ENCODE measurements at regions not wholly inside any gene's neighbourhood (a gene's known extent, or its start where the extent isn't known, plus 50 kb on each side); places are given as distances from the start of the nearest gene placed in this dataset.

DNA sequence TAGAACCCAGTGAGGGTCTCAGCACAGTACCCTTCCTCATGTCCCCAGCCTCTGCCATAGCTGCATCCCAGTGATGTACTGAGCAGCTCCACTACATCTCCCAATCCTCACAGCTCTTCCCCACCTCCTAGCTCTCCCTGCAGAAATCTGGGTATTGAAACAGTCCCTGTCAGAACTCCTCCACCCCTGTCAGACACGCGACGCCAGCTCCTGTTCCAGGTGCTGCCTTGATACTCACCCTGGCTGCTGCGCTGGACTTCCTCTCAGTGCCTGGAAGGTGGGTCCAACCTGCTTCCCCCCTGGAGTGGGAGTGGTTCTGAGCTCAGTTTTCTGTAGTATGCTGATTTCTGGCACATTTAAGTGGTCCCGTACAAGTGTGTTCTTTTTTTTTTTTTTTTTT, 160.9 kb upstream of the SLCO3A1 start:
- DNase-seq = no peak

GRCh38 chr15:91694131-91694830, 159.2 kb upstream of the SLCO3A1 start:
- no peak for DNase-seq

DNA sequence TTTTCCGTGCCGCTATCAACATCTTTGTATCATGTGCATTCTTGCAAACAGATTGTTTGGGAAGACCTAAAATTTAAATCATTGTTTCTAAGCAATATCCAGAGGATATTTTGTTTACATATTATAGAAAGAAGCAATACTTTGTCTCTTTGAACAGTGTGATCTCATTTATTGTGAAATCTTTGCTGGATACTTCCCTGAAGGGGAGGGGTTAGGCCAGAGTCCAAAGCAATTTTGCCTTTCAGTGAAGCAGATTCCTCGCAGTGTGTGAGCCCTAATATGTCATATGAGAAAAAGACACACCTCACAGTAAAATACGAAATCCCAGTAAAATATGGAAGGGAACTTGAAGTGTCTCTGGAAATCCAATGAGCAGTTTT, 158.7 kb upstream of the SLCO3A1 start:
- no peak for DNase-seq

- DNase-seq = no peak
Measured at GRCh38 chr15:91695799-91696198, 157.7 kb upstream of the SLCO3A1 start.

GRCh38 chr15:91696981-91697380, 156.5 kb upstream of the SLCO3A1 start:
- DNase-seq = no peak

GRCh38 chr15:91698241-91698640, 155.3 kb upstream of the SLCO3A1 start:
- DNase-seq = no peak

- DNase-seq = no peak
Measured at GRCh38 chr15:91699741-91700140, 153.8 kb upstream of the SLCO3A1 start.

DNA sequence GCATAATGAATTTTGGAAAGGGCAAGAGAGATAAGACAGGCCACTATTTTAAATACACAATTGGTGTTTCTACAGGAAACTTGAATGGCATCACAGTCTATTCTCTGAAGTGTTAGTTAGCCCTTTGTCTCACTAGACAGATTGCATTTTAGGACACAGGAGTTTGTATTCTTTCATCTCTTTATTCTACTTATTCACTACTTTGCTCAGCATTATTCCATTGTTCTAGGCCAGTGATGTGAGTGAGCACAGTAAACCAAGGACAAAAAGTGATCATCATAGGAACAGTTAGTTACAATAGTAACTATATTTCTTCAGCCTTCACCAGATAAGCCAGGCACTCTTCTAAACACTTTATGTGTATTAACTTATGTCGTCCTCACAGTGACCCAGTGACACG, 150.2 kb upstream of the SLCO3A1 start:
- no peak for DNase-seq

- no peak for DNase-seq
Measured at GRCh38 chr15:91704343-91704742, 149.2 kb upstream of the SLCO3A1 start.

DNA sequence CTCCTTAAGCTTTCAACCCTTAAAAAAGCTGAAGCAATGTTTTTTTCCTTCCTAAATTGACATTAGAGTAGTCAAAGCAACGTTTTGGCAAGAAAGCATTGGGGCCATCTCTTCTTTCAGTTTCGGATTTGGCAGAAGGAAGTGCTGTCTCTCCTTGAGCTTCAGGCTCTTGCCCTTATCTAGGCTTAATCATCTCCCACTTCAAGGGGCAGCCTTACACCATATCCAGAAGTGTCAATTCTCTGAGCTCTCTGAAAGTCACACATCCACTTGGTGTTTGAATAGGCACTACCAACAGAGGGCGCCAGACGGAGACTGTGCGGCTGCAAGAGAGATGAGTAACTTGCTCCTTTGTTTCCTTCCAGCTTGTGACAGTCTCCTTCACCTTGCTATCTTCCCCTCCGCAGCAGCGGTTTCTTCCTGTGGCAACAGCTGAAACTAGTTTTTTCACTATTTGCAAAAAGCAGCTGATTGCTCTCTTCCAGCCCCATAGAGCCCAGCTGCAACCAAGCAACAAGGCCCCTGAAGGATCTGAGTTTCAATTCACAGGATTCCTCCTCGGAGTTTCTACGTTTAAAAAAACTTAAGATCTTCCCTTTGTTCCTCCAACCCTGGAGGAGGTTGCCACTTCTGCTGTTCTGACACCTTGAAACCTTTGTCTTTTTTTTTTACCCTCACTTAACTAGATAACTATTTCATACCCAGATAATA, 147.0 kb upstream of the SLCO3A1 start:
- peak; percentile 4 for DNase-seq

- DNase-seq = no peak
Measured at GRCh38 chr15:91710080-91710698, 143.3 kb upstream of the SLCO3A1 start.

GRCh38 chr15:91711384-91712033, 142.0 kb upstream of the SLCO3A1 start:
- DNase-seq = no peak

DNA sequence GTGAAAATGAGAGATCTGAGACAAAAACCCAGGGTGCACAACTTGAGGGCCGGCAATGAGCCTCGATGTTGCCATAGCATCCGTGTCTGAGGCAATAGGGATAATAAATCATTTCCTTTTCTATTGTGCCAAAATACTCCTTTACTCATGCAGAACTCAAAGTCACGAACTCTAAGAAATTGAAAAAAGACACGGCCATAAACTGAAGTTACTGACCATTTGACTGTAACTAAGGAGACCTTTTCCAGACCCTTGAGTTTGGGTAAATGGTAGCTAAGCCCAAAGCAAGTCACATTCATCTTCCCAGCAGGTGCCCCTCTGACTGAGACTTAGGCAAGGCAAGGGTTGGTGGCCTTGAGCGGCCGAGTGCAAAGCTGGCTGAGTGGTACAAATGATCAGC, 141.2 kb upstream of the SLCO3A1 start:
- DNase-seq = peak; percentile 26

GRCh38 chr15:91716536-91716935, 137.0 kb upstream of the SLCO3A1 start:
- DNase-seq = no peak

GRCh38 chr15:91717811-91718210, 135.7 kb upstream of the SLCO3A1 start:
- no peak for DNase-seq

GRCh38 chr15:91723959-91724358, 129.5 kb upstream of the SLCO3A1 start:
- no peak for DNase-seq

DNA sequence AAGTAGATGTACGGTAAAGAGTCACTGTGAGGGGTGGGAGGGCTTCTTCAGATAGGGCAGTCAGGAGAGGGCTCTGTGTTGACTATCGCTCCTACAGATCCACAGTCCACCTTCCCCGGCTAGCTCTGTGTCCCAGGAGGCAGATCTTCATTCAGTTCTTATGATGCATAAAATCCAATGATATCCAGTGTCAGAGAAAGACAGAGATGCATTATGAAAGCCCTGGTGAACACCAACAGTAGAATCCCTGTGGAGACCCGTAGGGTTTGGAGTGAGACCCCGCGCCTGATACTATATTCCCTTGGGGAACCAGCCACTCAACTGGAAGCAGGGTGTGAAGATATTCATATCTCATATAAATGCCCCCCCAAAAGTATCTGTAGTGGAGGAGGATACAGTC, 119.8 kb upstream of the SLCO3A1 start:
- DNase-seq = no peak

- no peak for DNase-seq
Measured at GRCh38 chr15:91737151-91737818, 116.2 kb upstream of the SLCO3A1 start.

DNA sequence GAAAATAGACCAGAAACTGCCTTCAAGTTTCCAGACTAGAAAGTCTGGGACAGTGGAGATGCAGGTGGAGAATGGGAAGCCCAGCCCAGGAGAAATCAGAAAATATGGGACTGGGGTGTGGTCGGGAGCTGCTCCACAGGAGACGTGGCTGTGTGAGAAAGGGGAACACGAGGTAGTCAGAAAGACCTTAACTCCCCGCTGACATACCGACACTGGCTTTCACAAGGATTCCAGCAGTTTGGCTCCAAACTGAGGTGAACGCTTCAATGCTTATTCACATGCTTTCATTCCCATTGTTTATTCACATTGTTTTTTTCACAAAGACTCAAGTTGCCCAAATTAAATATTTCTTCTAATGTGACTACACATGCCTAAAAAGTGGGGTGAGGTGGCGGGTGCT, 111.5 kb upstream of the SLCO3A1 start:
- DNase-seq = no peak

GRCh38 chr15:91751611-91752010, 101.9 kb upstream of the SLCO3A1 start:
- no peak for DNase-seq

DNA sequence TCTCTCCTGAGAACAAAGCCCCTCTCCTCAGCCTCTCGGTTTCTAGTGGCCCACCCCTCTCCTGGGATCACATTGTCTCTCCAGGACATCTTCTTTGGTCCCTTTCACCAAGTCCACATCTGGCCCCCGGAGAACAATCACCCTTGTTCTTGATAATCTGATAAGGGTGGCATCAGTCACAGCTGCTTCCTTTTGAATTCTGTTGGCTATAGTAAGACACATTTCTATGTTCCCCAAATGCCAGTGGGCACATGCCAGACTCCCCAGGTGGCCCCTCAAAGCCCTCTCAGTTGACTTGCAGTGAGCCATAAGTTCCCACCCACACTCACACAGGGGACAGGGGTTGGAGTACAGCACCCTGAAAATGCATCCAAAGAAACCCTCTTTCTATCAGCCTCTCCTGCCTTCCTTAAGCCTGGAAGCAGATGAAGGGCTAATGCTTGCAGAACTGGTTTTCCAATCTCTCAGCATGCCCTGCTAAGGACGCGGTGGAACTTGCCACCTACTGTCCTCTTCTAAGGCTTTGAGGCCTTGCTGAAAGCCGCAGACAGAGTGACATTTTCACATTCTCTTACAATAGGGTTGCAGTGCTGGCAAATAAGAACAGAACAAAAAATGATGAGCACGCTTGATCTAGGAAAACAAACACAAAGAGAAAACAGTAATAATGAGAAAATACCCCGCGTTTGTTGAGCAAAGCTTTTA, 101.3 kb upstream of the SLCO3A1 start:
- DNase-seq = no peak

DNA sequence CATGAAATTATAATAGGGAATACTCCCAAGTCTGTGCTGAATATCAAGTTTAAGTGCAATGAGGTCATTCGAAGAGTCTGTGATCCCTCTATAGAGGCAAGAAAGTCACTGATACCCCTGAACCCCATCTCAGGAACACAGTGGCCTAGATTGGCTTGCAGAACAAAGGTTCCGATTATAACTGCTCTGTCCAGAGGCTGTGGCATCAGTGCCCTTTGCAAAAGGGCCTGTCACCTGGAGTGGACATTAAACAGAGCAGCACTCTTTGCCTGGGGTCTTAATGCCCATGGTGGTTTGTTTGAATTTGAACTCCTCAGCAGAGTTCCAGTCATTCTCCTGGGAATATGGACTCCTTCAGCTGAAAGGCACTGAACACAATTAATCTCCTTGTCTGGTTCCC, 93.9 kb upstream of the SLCO3A1 start:
- DNase-seq = no peak

- no peak for DNase-seq
Measured at GRCh38 chr15:91765660-91766059, 87.8 kb upstream of the SLCO3A1 start.

Measured in DMS79 treated with DMSO at 0.1 percent for 48 hours (cell line).